PC-3 (cell line): ENCODE measurements at regions not wholly inside any gene's neighbourhood (a gene's known extent, or its start where the extent isn't known, plus 50 kb on each side); places are given as distances from the start of the nearest gene placed in this dataset.

Experiments used
- EZH2 ChIP-seq: fragments of 300-600 bp; sonication (generic); IDR thresholded peaks from one replicate; pipeline ENCODE4 v1.6.1; 2017; ENCODE audit warnings: antibody characterized with exemption, mild to moderate bottlenecking, low read length; ENCODE audit not compliant: unreplicated experiment
- EZH2phosphoT487 ChIP-seq: fragments of 300-600 bp; sonication (generic); IDR thresholded peaks from 2 replicates; pipeline ENCODE4 v1.6.1; 2018; ENCODE audit warnings: mild to moderate bottlenecking, antibody characterized with exemption, low read length, borderline replicate concordance
- TF ChIP-seq, protein P1 (sequence below): fragments of 300-600 bp; sonication (generic); conservative IDR thresholded peaks from 2 replicates; pipeline ENCODE4 v1.5.1; 2017; ENCODE audit warnings: antibody characterized with exemption, low read depth, mild to moderate bottlenecking, low read length

- TF ChIP-seq, protein P1, sequence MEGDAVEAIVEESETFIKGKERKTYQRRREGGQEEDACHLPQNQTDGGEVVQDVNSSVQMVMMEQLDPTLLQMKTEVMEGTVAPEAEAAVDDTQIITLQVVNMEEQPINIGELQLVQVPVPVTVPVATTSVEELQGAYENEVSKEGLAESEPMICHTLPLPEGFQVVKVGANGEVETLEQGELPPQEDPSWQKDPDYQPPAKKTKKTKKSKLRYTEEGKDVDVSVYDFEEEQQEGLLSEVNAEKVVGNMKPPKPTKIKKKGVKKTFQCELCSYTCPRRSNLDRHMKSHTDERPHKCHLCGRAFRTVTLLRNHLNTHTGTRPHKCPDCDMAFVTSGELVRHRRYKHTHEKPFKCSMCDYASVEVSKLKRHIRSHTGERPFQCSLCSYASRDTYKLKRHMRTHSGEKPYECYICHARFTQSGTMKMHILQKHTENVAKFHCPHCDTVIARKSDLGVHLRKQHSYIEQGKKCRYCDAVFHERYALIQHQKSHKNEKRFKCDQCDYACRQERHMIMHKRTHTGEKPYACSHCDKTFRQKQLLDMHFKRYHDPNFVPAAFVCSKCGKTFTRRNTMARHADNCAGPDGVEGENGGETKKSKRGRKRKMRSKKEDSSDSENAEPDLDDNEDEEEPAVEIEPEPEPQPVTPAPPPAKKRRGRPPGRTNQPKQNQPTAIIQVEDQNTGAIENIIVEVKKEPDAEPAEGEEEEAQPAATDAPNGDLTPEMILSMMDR, result no peak
- TF ChIP-seq EZH2 (no peak), EZH2phosphoT487 (no peak)
Observed at GRCh38 chr4:22115262-22115661, 166.7 kb upstream of the KCNIP4 start.
